OCI-LY3 (cell line): ENCODE measurements at regions not wholly inside any gene's neighbourhood (a gene's known extent, or its start where the extent isn't known, plus 50 kb on each side); places are given as distances from the start of the nearest gene placed in this dataset.

Experiments used
- H2AFZ ChIP-seq: fragments of 200-600, 300-600 bp; shearing (Covaris generic); 2 replicates; pipeline ENCODE4 v1.6.0; 2014; ENCODE audit warnings: antibody characterized with exemption, low read depth, low read length
- H3K27ac ChIP-seq: fragments of 200-600, 300-600 bp; sonication (generic); 2 replicates; pipeline ENCODE4 v1.5.1; 2014; ENCODE audit warnings: mild to moderate bottlenecking, low read length, moderate library complexity, mixed read lengths
- H3K27me3 ChIP-seq: fragments of 200-600, 300-600 bp; sonication (generic); 2 replicates; pipeline ENCODE4 v1.6.1; 2014; ENCODE audit warnings: low read depth, low read length, mixed read lengths
- H3K36me3 ChIP-seq: fragments of 200-600, 300-600 bp; sonication (generic); replicated peaks from 2 replicates; pipeline ENCODE3; 2014; ENCODE audit warnings: low read depth, low read length, mixed read lengths
- H3K4me1 ChIP-seq: fragments of 300-600, 200-600 bp; sonication (generic); 2 replicates; pipeline ENCODE4 v1.6.1; 2014; ENCODE audit warnings: low read length, mixed read lengths
- H3K4me2 ChIP-seq: fragments of 200-600, 300-600 bp; sonication (generic); 2 replicates; pipeline ENCODE4 v1.6.1; 2014; ENCODE audit warnings: low read length, mixed read lengths
- H3K4me3 ChIP-seq: fragments of 300-600, 200-600 bp; sonication (generic); 2 replicates; pipeline ENCODE4 v1.5.1; 2014; ENCODE audit warnings: antibody characterized with exemption, mild to moderate bottlenecking, low read length, moderate library complexity
- H3K79me2 ChIP-seq: fragments of 300-600, 200-600 bp; shearing (Covaris generic); 2 replicates; pipeline ENCODE4 v1.6.1; 2014; ENCODE audit warnings: mild to moderate bottlenecking, low read length, mixed read lengths
- H3K9ac ChIP-seq: fragments of 300-600, 200-600 bp; shearing (Covaris generic); 2 replicates; pipeline ENCODE4 v1.6.0; 2014; ENCODE audit warnings: mild to moderate bottlenecking, low read length, moderate library complexity
- H3K9me3 ChIP-seq: fragments of 200-600, 300-600 bp; shearing (Covaris generic); 2 replicates; pipeline ENCODE4 v1.6.1; 2014; ENCODE audit warnings: low read length, mixed read lengths; ENCODE audit not compliant: insufficient read depth
- H4K20me1 ChIP-seq: fragments of 200-600, 300-600 bp; sonication (generic); 2 replicates; pipeline ENCODE4 v1.6.1; 2016; ENCODE audit warnings: low read length, mixed read lengths; ENCODE audit not compliant: insufficient read depth
- CTCF ChIP-seq: fragments of 200-600, 300-600 bp; sonication (generic); IDR thresholded peaks from 2 replicates; pipeline ENCODE4 v1.5.1; 2014; ENCODE audit warnings: antibody characterized with exemption, low read length, low read depth
- EZH2phosphoT487 ChIP-seq: fragments of 200-600 bp; shearing (Covaris generic); IDR thresholded peaks from 2 replicates; pipeline ENCODE4 v1.6.1; 2018; ENCODE audit warnings: antibody characterized with exemption, mixed run types, low read depth

- Histone ChIP-seq H3K79me2 (no peaks in the 10 kb centered on the region), H3K9me3 (no peaks in the 10 kb centered on the region), H3K4me2 (no peak overlapping the region), H3K9ac (no peak overlapping the region), H3K27me3 (no peaks in the 10 kb centered on the region), H3K4me1 (no peaks in the 10 kb centered on the region), H3K27ac (no peak overlapping the region), H3K36me3 (no peaks in the 10 kb centered on the region), H3K4me3 (no peak overlapping the region), H2AFZ (no peak overlapping the region), H4K20me1 (no peaks in the 10 kb centered on the region)
- TF ChIP-seq EZH2phosphoT487 (no peak), CTCF (no peak)
Observed at GRCh38 chr22:49091917-49092545, 735.6 kb downstream of the BRD1 start.

- H3K36me3 ChIP-seq: no peaks in the 10 kb centered on the region
- no peaks in the 10 kb centered on the region for H3K27me3 ChIP-seq
- no peaks in the 10 kb centered on the region for H3K79me2 ChIP-seq
- H3K4me3 ChIP-seq: no peak overlapping the region
- no peaks in the 10 kb centered on the region for H3K4me1 ChIP-seq
- no peak overlapping the region for H2AFZ ChIP-seq
- H4K20me1 ChIP-seq: no peaks in the 10 kb centered on the region
- TF ChIP-seq CTCF (no peak), EZH2phosphoT487 (no peak)
- no peak overlapping the region for H3K4me2 ChIP-seq
- H3K9ac ChIP-seq: no peak overlapping the region
- H3K27ac ChIP-seq: no peak overlapping the region
- H3K9me3 ChIP-seq: no peaks in the 10 kb centered on the region
Observed at GRCh38 chr22:49091451-49091850, 736.2 kb downstream of the BRD1 start.

GRCh38 chr22:49090853-49091135 is 736.9 kb downstream of the BRD1 start:
- Histone ChIP-seq H3K9me3 (no peaks in the 10 kb centered on the region), H3K4me2 (no peak overlapping the region), H4K20me1 (no peaks in the 10 kb centered on the region), H3K4me3 (no peak overlapping the region), H3K9ac (no peak overlapping the region), H3K4me1 (no peaks in the 10 kb centered on the region), H3K79me2 (no peaks in the 10 kb centered on the region), H3K27me3 (no peaks in the 10 kb centered on the region), H3K36me3 (no peaks in the 10 kb centered on the region), H3K27ac (no peak overlapping the region), H2AFZ (no peak overlapping the region)
- TF ChIP-seq CTCF: no peak
- no peak for TF ChIP-seq EZH2phosphoT487

- no peaks in the 10 kb centered on the region for H3K4me1 ChIP-seq
- no peak overlapping the region for H3K9ac ChIP-seq
- no peak overlapping the region for H3K4me3 ChIP-seq
- no peak overlapping the region for H3K4me2 ChIP-seq
- H2AFZ ChIP-seq: no peak overlapping the region
- no peaks in the 10 kb centered on the region for H3K79me2 ChIP-seq
- no peak for TF ChIP-seq EZH2phosphoT487
- TF ChIP-seq CTCF: no peak
- no peaks in the 10 kb centered on the region for H3K9me3 ChIP-seq
- no peaks in the 10 kb centered on the region for H4K20me1 ChIP-seq
- no peaks in the 10 kb centered on the region for H3K36me3 ChIP-seq
- H3K27me3 ChIP-seq: no peaks in the 10 kb centered on the region
- no peak overlapping the region for H3K27ac ChIP-seq
Observed at GRCh38 chr22:49090061-49090852, 737.4 kb downstream of the BRD1 start.
